GM18526 (cell line): ENCODE measurements at regions not wholly inside any gene's neighbourhood (a gene's known extent, or its start where the extent isn't known, plus 50 kb on each side); places are given as distances from the start of the nearest gene placed in this dataset.

Experiments
- POLR2A ChIP-seq: IDR thresholded peaks from 3 replicates; pipeline ENCODE4 v1.6.1; 2011; ENCODE audit not compliant: insufficient read length; ENCODE audit errors: extremely low read depth

DNA sequence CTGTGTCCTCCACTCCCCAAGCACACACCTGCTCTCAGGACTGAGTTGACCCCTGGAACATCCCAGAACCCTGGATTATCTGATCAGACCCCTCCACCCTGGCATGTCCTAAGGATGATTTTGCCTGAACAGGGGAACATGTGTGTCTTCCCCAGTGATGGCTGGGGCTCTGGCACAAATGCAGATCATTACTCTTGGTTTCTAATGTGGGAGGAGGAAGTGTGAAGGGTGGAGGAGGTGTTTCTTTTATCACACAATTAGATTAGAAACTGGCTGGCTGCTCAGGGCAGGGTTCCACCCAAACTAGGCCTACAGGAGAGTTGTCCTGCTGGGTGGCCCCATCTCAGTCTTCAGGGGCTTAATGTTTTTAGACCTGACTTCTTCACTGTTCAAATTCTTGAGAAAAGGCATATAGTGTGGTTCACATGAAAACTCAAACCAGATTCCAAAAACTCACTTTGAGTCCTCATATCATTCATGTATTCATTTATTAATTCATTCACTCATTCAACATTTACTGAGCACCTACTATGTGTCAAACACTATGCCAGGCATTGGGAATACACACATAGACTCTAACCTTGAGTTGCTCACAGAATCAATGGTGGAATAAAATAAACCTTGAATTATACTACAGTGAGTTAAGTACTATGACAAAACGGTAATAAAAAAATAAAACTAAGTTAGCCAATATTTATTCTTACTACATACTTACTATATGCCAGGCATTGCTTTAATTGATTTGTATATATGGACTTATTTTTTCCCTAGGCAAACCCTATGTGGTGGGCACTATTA lies 221.8 kb upstream of the JUN start:
- TF ChIP-seq POLR2A = peak; percentile 25

DNA sequence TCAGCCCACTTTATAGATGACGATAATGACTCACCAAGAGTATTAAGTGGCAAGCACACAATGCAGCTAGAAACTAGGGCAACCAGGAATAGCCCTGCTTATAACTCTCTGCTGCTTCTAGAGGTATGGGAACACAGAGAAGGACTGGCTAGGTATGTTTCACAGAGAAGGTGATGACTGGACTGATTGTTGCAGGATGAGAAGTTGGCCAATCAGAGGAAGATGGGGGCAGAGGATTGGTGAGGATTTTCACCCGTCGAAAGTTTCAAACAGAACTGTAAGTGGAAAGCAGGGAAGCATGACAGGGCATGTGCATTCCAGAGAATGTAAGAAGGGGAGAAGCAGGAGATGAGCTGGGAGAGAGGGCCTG lies 222.4 kb upstream of the JUN start:
- no peak for TF ChIP-seq POLR2A

DNA sequence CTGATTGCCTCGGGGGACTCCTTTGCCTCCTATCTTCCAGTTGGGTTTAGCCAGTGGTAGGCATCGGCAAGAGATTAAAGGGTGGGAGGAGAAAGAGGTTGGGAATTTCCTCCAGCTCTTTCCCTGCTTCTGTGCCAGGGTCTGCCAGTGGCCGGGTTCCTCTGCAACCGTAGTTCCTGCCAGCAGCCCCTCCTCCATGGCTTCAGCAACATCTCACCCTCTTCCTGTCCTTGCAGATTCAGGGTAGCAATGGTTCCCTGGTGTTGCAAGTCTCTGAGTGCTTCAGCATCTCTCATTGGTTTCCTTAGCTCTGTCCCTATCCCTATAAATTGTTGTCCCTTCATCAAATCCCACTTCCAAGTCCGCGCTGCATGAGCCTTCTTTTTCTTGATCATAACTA lies 223.1 kb upstream of the JUN start:
- TF ChIP-seq POLR2A = no peak

DNA sequence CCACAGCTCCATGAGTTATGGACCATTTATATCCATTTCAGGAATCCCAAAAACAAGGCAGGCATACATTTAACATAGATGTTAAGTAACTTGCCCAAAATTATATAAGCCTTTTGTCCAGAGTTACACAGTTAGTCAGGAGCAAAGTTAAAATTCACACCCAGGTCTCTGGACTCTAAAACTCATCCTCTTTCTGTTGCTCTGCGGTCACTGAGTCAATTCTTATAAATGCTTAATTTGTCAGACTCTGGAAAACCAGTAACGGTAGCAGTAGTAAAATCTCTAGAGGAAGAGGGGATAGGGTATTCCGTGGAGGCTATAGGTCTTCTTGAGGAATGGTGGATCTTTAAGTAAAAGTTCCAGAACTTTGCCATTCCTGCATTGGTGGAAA lies 223.6 kb upstream of the JUN start:
- TF ChIP-seq POLR2A = no peak

GRCh38 chr1:59007820-59008598 lies 224.2 kb upstream of the JUN start:
- TF ChIP-seq POLR2A = no peak

GRCh38 chr1:59008599-59009347 lies 224.9 kb upstream of the JUN start:
- TF ChIP-seq POLR2A = no peak

GRCh38 chr1:59011663-59012062 lies 227.8 kb upstream of the JUN start:
- no peak for TF ChIP-seq POLR2A

DNA sequence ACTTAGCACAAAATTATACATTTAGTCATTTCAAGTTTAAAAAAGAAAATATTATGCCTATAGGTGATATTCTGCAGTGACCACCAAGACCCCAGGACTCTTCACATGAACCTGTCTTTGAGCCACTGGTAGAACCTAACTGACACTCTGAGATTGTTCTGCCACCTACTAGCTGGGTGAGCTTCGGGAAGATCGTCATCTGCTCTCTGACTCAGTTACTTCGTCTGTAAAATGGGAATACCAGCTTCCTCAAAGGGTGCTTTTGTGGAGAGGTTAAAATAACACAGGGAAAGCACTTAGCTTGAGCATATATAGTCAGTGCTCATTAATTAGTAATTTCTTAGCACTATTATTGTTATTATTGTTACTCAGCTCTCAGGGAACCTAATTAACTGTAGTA lies 228.5 kb upstream of the JUN start:
- TF ChIP-seq POLR2A = no peak

GRCh38 chr1:59013276-59013927 lies 229.6 kb upstream of the JUN start:
- no peak for TF ChIP-seq POLR2A

- TF ChIP-seq POLR2A = no peak
Observed at GRCh38 chr1:59013928-59014279, 230.1 kb upstream of the JUN start.

DNA sequence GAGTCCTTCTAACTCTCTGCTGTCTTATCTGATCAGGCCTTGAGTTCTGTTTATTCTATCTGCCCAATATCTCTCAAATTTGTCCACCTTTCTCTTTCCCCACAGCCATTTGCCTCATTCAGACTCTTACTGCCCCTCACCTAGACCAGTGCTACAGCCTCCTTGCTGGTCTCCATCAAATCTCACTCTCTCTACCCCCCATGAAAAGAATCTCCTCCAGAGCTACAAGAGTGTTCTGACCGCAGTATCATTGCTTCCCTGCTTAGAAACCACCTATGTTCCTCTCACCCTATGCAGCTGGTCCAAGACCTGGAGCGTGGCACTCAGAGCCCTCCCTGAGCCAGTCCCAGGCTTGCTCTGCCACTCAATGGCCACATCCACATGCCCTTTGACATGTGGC lies 231.0 kb upstream of the JUN start:
- TF ChIP-seq POLR2A = no peak

DNA sequence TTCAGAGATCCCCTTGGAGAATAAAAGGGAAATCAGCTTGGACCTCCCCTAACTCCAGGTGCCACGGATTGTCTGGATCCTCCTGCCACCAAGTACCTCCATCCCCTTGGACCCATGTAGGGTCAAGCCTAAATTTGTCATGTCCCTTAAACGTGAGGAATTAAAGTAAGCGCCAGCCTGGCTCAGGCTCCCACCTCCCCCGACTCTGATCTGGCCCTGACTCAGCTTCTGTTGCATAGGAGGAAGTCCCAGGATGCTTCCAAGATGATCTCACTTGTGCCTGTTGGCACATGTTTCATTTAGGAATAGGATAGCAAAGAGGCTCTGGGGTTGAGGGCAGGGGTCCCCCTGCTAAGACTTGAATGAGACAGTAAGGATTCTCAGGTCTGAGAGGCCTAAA lies 231.9 kb upstream of the JUN start:
- TF ChIP-seq POLR2A = no peak

DNA sequence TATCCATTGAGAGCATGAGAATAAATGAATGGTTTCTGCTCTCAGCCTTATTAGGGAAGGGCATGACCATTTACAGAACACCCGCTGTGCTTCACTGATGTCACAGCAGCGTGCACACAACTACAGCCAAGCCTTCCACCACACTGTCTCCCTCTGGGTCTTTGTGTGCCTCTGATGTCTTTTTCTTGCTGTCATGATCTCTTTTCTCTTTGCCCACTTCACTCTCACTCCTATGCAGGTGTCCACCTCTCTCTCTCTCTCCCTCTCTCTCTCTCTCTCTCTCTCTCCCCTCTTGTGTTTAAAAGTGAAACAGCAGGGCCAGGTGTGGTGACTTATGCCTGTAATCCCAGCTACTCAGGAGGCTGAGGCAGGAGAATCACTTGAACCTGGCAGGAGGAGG lies 232.5 kb upstream of the JUN start:
- TF ChIP-seq POLR2A = no peak

DNA sequence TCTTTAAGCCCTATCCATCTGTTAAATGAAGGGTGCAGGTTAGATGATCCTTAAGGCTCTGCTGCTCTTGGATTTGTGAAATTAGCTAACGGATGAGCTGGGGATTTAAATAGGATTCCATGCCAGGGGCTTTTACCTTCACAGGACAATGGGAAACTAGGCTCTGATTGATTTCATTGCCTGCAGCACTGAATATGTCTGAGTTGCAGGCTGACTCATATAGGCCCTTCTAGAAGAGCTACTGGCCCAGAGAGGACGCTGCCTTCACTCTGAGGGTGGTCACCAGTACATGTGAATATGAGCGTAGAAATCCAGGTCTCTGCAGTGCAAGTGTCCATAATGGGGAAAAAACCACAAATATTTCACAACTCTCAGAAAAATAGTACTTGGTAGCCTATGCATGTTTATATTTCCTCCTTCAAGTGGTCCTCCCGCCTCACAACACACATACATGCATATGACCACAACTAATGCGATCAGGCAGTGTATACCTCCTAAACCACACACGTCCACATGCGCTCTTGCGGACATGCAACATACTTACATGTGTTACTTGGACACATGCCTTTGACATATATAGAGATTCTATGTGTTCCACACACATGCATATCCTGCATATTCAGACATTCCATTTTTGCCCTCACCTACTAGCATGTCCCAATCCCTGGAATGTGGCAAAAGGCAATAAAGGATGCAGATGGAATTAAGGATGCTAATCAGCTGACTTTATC lies 233.8 kb upstream of the JUN start:
- TF ChIP-seq POLR2A = no peak

DNA sequence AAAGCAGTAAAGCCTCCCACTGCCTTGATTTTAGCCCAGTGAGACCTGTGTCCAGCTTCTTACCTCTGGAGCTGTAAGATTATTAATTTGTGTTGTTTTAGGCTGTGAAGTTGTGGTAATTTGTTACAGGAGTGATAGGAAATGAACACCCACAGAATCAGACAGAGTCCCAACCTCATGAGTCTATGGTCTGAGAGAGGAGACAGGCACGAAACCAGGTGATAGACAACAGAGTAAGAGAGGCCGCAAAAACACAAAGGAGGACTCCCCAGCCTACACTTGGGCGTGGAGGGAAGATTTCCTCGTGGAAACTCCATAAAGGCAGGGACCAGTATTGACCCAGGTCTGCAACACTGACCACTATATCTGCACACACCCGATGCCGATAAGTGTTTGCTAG lies 234.6 kb upstream of the JUN start:
- no peak for TF ChIP-seq POLR2A
